ENCODE measurements at regions not wholly inside any gene's neighbourhood (a gene's known extent, or its start where the extent isn't known, plus 50 kb on each side); places are given as distances from the start of the nearest gene placed in this dataset.

DNA sequence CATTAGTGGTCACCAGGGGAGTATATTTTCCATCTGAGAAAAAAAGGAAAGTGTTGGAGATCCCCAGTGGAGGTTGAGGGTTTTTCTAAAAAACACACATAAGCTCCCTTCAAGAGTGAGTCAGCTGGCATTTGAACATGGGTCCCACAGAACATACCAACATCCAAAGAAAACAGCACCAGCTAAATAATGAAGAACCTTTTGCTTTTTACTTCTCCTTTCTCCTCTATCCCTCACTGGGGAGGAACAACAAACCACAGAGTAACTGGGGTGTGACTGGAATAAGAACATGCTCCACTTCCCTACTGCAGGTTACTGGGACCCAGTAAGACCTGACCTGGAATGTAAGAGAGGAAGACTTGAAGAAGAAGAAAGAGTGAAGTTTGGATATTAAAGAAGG is 56.5 kb upstream of the RAPH1 start:
- no peak for ATAC-seq (ENCODE audit: low read depth)
- no peaks in the 10 kb centered on the region for H3K4me1 ChIP-seq (ENCODE audit: control insufficient read depth in 2 of 2, insufficient read depth in 2 of 2, low read length in 2 of 2)
- ChIA-PET POLR2A (no interaction called here), CTCF (no interaction called here)
- H3K4me1 Mint-ChIP-seq, result no peaks in the 10 kb centered on the region
- TF ChIP-seq EZH2 (IDR thresholded peaks at IDR 0.05; ENCODE audit: borderline replicate concordance, insufficient read depth, low read depth, low read length, poor library complexity, severe bottlenecking), result no peak
- TF ChIP-seq, protein P1, sequence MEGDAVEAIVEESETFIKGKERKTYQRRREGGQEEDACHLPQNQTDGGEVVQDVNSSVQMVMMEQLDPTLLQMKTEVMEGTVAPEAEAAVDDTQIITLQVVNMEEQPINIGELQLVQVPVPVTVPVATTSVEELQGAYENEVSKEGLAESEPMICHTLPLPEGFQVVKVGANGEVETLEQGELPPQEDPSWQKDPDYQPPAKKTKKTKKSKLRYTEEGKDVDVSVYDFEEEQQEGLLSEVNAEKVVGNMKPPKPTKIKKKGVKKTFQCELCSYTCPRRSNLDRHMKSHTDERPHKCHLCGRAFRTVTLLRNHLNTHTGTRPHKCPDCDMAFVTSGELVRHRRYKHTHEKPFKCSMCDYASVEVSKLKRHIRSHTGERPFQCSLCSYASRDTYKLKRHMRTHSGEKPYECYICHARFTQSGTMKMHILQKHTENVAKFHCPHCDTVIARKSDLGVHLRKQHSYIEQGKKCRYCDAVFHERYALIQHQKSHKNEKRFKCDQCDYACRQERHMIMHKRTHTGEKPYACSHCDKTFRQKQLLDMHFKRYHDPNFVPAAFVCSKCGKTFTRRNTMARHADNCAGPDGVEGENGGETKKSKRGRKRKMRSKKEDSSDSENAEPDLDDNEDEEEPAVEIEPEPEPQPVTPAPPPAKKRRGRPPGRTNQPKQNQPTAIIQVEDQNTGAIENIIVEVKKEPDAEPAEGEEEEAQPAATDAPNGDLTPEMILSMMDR (IDR thresholded peaks at IDR 0.05), result no peak
- H3K9me3 Mint-ChIP-seq (ENCODE audit: insufficient read depth), result no peaks in the 10 kb centered on the region
- no peak overlapping the region for H3K4me2 ChIP-seq (replicated peaks; ENCODE audit: low read depth, low read length, poor library complexity, severe bottlenecking)
- H3K9me3 ChIP-seq (ENCODE audit: control extremely low read depth in 1 of 3, control insufficient read depth in 2 of 3, insufficient read depth in 1 of 3, low read length in 2 of 3), result no peaks in the 10 kb centered on the region
- H3K9ac ChIP-seq (ENCODE audit: low read length), result no peak overlapping the region
- peaks cover 62% of the 10 kb centered on the region for H3K27me3 Mint-ChIP-seq
- peaks cover 0 to 43% (median 32%) of the 10 kb centered on the region in 4 experiments for H3K27me3 ChIP-seq (replicated peaks in 1 of 4; ENCODE audit: control extremely low read depth in 1 of 4, control insufficient read depth in 3 of 4, insufficient read depth in 4 of 4, low read length in 3 of 4)
- no peaks in the 10 kb centered on the region for H3K36me3 ChIP-seq (replicated peaks in 1 of 2; ENCODE audit: control extremely low read depth in 1 of 2, control insufficient read depth in 1 of 2, extremely low read depth in 1 of 2, insufficient read depth in 2 of 2, low read length in 1 of 2)
- DNase-seq, result no peak
- H3K27ac ChIP-seq (ENCODE audit: low read length in 2 of 2), result no peak overlapping the region
- no peaks in the 10 kb centered on the region for H3K79me2 ChIP-seq (ENCODE audit: control insufficient read depth, insufficient read depth, low read length)
- no peak overlapping the region for H2AFZ ChIP-seq (ENCODE audit: insufficient read depth, low read depth, low read length, poor library complexity, severe bottlenecking)
- H4K20me1 ChIP-seq (ENCODE audit: control insufficient read depth, insufficient read depth, low read length, poor library complexity, severe bottlenecking), result no peaks in the 10 kb centered on the region
- H3K4me3 Mint-ChIP-seq, result no peak overlapping the region
- intact Hi-C loops (cut with micrococcal nuclease), result no loop called here
- H3K4me3 ChIP-seq (ENCODE audit: control extremely low read depth in 1 of 5, extremely low read depth in 1 of 5, insufficient read depth in 1 of 5, low read depth in 2 of 5, low read length in 4 of 5), result no peak overlapping the region
- H3K27ac Mint-ChIP-seq, result no peak overlapping the region

DNA sequence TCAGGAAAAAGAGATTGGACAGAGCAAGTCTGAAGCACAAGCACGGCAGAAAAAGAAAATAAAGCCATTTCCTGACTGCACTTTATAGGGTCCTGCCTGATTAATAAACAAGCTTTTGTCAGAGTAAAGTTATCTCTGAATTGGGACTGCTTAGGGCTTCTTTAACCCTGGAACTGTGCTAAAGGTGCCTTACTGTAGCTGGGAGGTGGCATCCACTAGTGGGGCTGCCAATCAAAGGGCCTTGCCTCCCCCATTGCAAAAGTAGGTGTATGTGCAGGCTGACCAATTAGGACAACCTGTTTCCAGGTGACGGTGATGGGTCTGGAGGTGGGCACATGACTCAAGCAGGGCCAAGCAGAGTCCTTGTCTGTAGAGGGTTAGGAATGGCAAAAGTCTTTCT is 57.4 kb upstream of the RAPH1 start:
- no peak for DNase-seq
- H3K27me3 ChIP-seq (replicated peaks in 1 of 4; ENCODE audit: control extremely low read depth in 1 of 4, control insufficient read depth in 3 of 4, insufficient read depth in 4 of 4, low read length in 3 of 4), result peaks cover 0 to 49% (median 38%) of the 10 kb centered on the region in 4 experiments
- no peaks in the 10 kb centered on the region for H3K36me3 ChIP-seq (replicated peaks in 1 of 2; ENCODE audit: control extremely low read depth in 1 of 2, control insufficient read depth in 1 of 2, extremely low read depth in 1 of 2, insufficient read depth in 2 of 2, low read length in 1 of 2)
- no peak for ATAC-seq (ENCODE audit: low read depth)
- Mint-ChIP-seq H3K27ac (no peak overlapping the region), H3K4me1 (peaks cover 2% of the 10 kb centered on the region), H3K9me3 (ENCODE audit: insufficient read depth) (no peaks in the 10 kb centered on the region), H3K4me3 (no peak overlapping the region), H3K27me3 (peaks cover 61% of the 10 kb centered on the region)
- intact Hi-C loops (cut with micrococcal nuclease), result no loop called here
- no peak overlapping the region for H3K27ac ChIP-seq (ENCODE audit: low read length in 2 of 2)
- TF ChIP-seq EZH2 (IDR thresholded peaks at IDR 0.05; ENCODE audit: borderline replicate concordance, insufficient read depth, low read depth, low read length, poor library complexity, severe bottlenecking), result no peak
- TF ChIP-seq, protein P1 (IDR thresholded peaks at IDR 0.05), result no peak
- H4K20me1 ChIP-seq (ENCODE audit: control insufficient read depth, insufficient read depth, low read length, poor library complexity, severe bottlenecking), result no peaks in the 10 kb centered on the region
- H3K4me2 ChIP-seq (replicated peaks; ENCODE audit: low read depth, low read length, poor library complexity, severe bottlenecking), result no peak overlapping the region
- H2AFZ ChIP-seq (ENCODE audit: insufficient read depth, low read depth, low read length, poor library complexity, severe bottlenecking), result no peak overlapping the region
- ChIA-PET POLR2A (no interaction called here), CTCF (no interaction called here)
- no peaks in the 10 kb centered on the region for H3K4me1 ChIP-seq (ENCODE audit: control insufficient read depth in 2 of 2, insufficient read depth in 2 of 2, low read length in 2 of 2)
- WGBS (ENCODE audit: insufficient coverage), result 64% methylated on average over 2 of the region's 2 CpGs
- H3K4me3 ChIP-seq (ENCODE audit: control extremely low read depth in 1 of 5, extremely low read depth in 1 of 5, insufficient read depth in 1 of 5, low read depth in 2 of 5, low read length in 4 of 5), result no peak overlapping the region
- H3K9me3 ChIP-seq (ENCODE audit: control extremely low read depth in 1 of 3, control insufficient read depth in 2 of 3, insufficient read depth in 1 of 3, low read length in 2 of 3), result peaks cover 0 to 8% (median 0%) of the 10 kb centered on the region in 3 donors
- H3K79me2 ChIP-seq (ENCODE audit: control insufficient read depth, insufficient read depth, low read length), result no peaks in the 10 kb centered on the region
- H3K9ac ChIP-seq (ENCODE audit: low read length), result no peak overlapping the region
